Astrocyte (in vitro differentiated cells and primary cell): ENCODE measurements at regions not wholly inside any gene's neighbourhood (a gene's known extent, or its start where the extent isn't known, plus 50 kb on each side); places are given as distances from the start of the nearest gene placed in this dataset.

ENCODE experiments used
- DNase-seq: peaks from one replicate; pipeline ENCODE4 v3.0.0-alpha.2; 2010; ENCODE audit warnings: low read depth
- FAIRE-seq: peaks from 2 replicates; lab custom pipeline; 2011; peaks lifted over from hg19 to GRCh38; lab: Jason Lieb, UNC
- H2AFZ ChIP-seq: 2 replicates; pipeline ENCODE4 v1.6.0; 2012; ENCODE audit warnings: low read depth, low read length, inconsistent platforms
- H3K27ac ChIP-seq: 2 replicates; pipeline ENCODE4 v1.5.1; 2011; ENCODE audit warnings: low read depth, low read length, inconsistent platforms
- H3K27me3 ChIP-seq: 2 replicates; pipeline ENCODE4 v1.6.0; 2011; ENCODE audit warnings: low read length, inconsistent platforms; ENCODE audit not compliant: insufficient read depth
- H3K36me3 ChIP-seq: 2 replicates; pipeline ENCODE4 v1.5.1; 2011; ENCODE audit warnings: low read length, inconsistent platforms; ENCODE audit not compliant: insufficient read depth
- H3K4me1 ChIP-seq: 2 replicates; pipeline ENCODE4 v1.5.1; 2011; ENCODE audit warnings: low read length, inconsistent platforms; ENCODE audit not compliant: insufficient read depth
- H3K4me2 ChIP-seq: 2 replicates; pipeline ENCODE4 v1.6.0; 2012; ENCODE audit warnings: low read length, inconsistent platforms
- H3K4me3 ChIP-seq: 2 replicates; pipeline ENCODE4 v1.5.1; 2011; ENCODE audit warnings: low read depth, mild to moderate bottlenecking, low read length, inconsistent platforms; ENCODE audit not compliant: insufficient read depth
- H3K79me2 ChIP-seq: 2 replicates; pipeline ENCODE4 v1.6.0; 2012; ENCODE audit warnings: mild to moderate bottlenecking, low read length, inconsistent platforms; ENCODE audit not compliant: insufficient read depth
- H3K9ac ChIP-seq: 2 replicates; pipeline ENCODE4 v1.6.0; 2012; ENCODE audit warnings: mild to moderate bottlenecking, low read length, inconsistent platforms
- H3K9me3 ChIP-seq: 2 replicates; pipeline ENCODE4 v1.5.1; 2012; ENCODE audit warnings: low read depth, mild to moderate bottlenecking, low read length, inconsistent platforms; ENCODE audit not compliant: insufficient read depth
- H4K20me1 ChIP-seq: 2 replicates; pipeline ENCODE4 v1.6.0; 2012; ENCODE audit warnings: low read length, inconsistent platforms; ENCODE audit not compliant: insufficient read depth
- H3K27ac Mint-ChIP-seq: one replicate; pipeline ENCODE4 v1.8.0; 2021; ENCODE audit warnings: mild to moderate bottlenecking, mixed read lengths; ENCODE audit not compliant: unreplicated experiment
- H3K27me3 Mint-ChIP-seq: one replicate; pipeline ENCODE4 v1.8.0; 2021; ENCODE audit warnings: low read depth, mixed read lengths; ENCODE audit not compliant: unreplicated experiment
- H3K36me3 Mint-ChIP-seq: one replicate; pipeline ENCODE4 v1.8.0; 2021; ENCODE audit warnings: low read depth, mixed read lengths; ENCODE audit not compliant: unreplicated experiment
- H3K4me1 Mint-ChIP-seq: one replicate; pipeline ENCODE4 v1.8.0; 2021; ENCODE audit warnings: low read depth, mixed read lengths; ENCODE audit not compliant: unreplicated experiment
- H3K4me3 Mint-ChIP-seq: one replicate; pipeline ENCODE4 v1.8.0; 2021; ENCODE audit warnings: mild to moderate bottlenecking, moderate library complexity, mixed read lengths; ENCODE audit not compliant: unreplicated experiment
- H3K9me3 Mint-ChIP-seq: one replicate; pipeline ENCODE4 v1.8.0; 2021; ENCODE audit warnings: mild to moderate bottlenecking, mixed read lengths; ENCODE audit not compliant: unreplicated experiment
- EZH2 ChIP-seq: IDR thresholded peaks from 2 replicates; pipeline ENCODE4 v1.6.1; 2012; ENCODE audit warnings: mild to moderate bottlenecking, low read length, inconsistent platforms; ENCODE audit not compliant: insufficient read depth
- TF ChIP-seq, protein P1 (sequence below): IDR thresholded peaks from 2 replicates; pipeline ENCODE4 v1.5.1; 2011; ENCODE audit warnings: low read depth, mild to moderate bottlenecking, inconsistent platforms, low read length, moderate library complexity; ENCODE audit not compliant: insufficient read depth

DNA sequence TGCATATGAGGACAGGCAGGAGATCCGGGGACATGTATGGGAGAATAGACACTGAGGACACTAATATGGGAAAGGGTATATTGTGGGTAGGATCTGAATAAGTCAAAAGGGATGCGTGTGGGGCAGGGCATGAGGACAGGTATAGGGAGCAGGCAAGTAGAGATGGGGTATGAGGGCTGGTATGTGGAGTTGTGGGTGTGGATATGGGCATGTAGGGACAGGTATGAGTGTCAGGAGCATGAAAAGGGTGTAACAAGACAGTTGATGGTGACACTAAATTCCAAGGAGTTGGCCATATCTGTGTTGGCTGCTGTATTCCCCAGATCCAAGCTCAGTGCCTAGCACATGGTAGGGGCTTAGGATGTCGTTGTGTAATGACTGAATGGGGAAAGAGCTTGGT lies 84.4 kb upstream of the PAX2 start:
- DNase-seq: no peak
- Histone ChIP-seq H3K9ac (no peak overlapping the region), H2AFZ (no peak overlapping the region), H3K27ac (no peak overlapping the region), H3K79me2 (no peaks in the 10 kb centered on the region), H3K4me1 (no peaks in the 10 kb centered on the region), H3K9me3 (no peaks in the 10 kb centered on the region), H3K27me3 (peaks cover 66% of the 10 kb centered on the region), H3K4me2 (no peak overlapping the region), H4K20me1 (no peaks in the 10 kb centered on the region), H3K4me3 (no peak overlapping the region), H3K36me3 (no peaks in the 10 kb centered on the region)
- no peak overlapping the region for H3K4me3 Mint-ChIP-seq
- FAIRE-seq: no peak
- no peaks in the 10 kb centered on the region for H3K4me1 Mint-ChIP-seq
- H3K36me3 Mint-ChIP-seq: peaks cover 3% of the 10 kb centered on the region
- H3K9me3 Mint-ChIP-seq: peaks cover 7% of the 10 kb centered on the region
- peaks cover 79% of the 10 kb centered on the region for H3K27me3 Mint-ChIP-seq
- no peak overlapping the region for H3K27ac Mint-ChIP-seq
- no peak for TF ChIP-seq EZH2
- TF ChIP-seq, protein P1, sequence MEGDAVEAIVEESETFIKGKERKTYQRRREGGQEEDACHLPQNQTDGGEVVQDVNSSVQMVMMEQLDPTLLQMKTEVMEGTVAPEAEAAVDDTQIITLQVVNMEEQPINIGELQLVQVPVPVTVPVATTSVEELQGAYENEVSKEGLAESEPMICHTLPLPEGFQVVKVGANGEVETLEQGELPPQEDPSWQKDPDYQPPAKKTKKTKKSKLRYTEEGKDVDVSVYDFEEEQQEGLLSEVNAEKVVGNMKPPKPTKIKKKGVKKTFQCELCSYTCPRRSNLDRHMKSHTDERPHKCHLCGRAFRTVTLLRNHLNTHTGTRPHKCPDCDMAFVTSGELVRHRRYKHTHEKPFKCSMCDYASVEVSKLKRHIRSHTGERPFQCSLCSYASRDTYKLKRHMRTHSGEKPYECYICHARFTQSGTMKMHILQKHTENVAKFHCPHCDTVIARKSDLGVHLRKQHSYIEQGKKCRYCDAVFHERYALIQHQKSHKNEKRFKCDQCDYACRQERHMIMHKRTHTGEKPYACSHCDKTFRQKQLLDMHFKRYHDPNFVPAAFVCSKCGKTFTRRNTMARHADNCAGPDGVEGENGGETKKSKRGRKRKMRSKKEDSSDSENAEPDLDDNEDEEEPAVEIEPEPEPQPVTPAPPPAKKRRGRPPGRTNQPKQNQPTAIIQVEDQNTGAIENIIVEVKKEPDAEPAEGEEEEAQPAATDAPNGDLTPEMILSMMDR: no peak

DNA sequence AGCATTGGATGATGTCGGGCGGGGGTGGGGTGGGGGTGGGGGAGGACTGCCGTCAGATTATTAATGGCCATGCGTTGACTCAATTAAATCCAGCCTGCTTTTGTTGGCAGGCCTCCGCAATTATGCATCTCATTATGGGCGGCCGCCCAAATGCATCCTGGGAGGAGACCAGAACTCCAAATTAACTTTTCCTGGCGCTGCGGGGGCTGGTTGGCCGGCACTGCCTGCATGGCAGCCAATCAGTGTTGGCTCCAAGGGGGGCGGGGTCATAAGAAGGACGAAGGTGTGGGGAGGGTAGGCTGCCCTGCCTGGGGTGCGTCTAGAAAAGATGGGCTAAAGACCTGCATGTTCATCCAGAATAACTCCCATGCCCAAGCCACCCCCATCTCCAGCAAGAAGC lies 83.9 kb upstream of the PAX2 start:
- peaks cover 3% of the 10 kb centered on the region for H3K36me3 Mint-ChIP-seq
- FAIRE-seq: no peak
- H4K20me1 ChIP-seq: no peaks in the 10 kb centered on the region
- H3K9me3 ChIP-seq: no peaks in the 10 kb centered on the region
- no peak overlapping the region for H3K27ac Mint-ChIP-seq
- H2AFZ ChIP-seq: no peak overlapping the region
- H3K27me3 Mint-ChIP-seq: peaks cover 79% of the 10 kb centered on the region
- no peak overlapping the region for H3K27ac ChIP-seq
- H3K9ac ChIP-seq: no peak overlapping the region
- no peak for DNase-seq
- no peaks in the 10 kb centered on the region for H3K79me2 ChIP-seq
- H3K4me1 Mint-ChIP-seq: no peaks in the 10 kb centered on the region
- peaks cover 64% of the 10 kb centered on the region for H3K27me3 ChIP-seq
- TF ChIP-seq EZH2: no peak
- TF ChIP-seq, protein P1: no peak
- H3K36me3 ChIP-seq: no peaks in the 10 kb centered on the region
- no peak overlapping the region for H3K4me2 ChIP-seq
- no peak overlapping the region for H3K4me3 Mint-ChIP-seq
- peaks cover 7% of the 10 kb centered on the region for H3K9me3 Mint-ChIP-seq
- H3K4me1 ChIP-seq: no peaks in the 10 kb centered on the region
- no peak overlapping the region for H3K4me3 ChIP-seq

DNA sequence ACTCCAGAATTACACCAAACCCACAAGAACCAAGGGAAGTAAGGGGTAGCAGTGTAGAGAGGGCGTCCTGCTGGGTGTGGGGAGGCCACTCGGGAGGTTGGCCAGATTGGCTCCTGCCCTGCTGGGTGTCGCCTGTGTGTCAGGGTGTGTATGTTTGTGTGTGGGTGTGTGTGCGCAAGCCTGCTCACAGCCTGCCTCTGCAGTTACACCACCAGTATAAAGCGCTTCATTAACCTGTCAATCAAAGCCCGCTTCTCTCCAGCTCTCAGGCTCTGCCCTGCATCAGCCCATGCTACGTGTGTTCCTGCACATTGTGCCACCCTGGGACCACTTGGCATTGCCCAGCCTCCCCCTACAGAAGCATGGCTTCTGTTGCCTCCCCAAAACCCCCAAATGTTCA lies 83.3 kb upstream of the PAX2 start:
- Mint-ChIP-seq H3K9me3 (peaks cover 5% of the 10 kb centered on the region), H3K27me3 (peaks cover 76% of the 10 kb centered on the region), H3K4me3 (no peak overlapping the region), H3K36me3 (peaks cover 2% of the 10 kb centered on the region), H3K4me1 (no peaks in the 10 kb centered on the region), H3K27ac (no peak overlapping the region)
- H3K4me2 ChIP-seq: no peak overlapping the region
- H3K36me3 ChIP-seq: no peaks in the 10 kb centered on the region
- peaks cover 60% of the 10 kb centered on the region for H3K27me3 ChIP-seq
- no peak overlapping the region for H3K27ac ChIP-seq
- H3K4me3 ChIP-seq: no peak overlapping the region
- H3K9ac ChIP-seq: no peak overlapping the region
- no peaks in the 10 kb centered on the region for H4K20me1 ChIP-seq
- FAIRE-seq (no peak), DNase-seq (no peak)
- no peak for TF ChIP-seq EZH2
- TF ChIP-seq, protein P1: no peak
- peaks cover under 1% of the 10 kb centered on the region for H3K9me3 ChIP-seq
- H3K4me1 ChIP-seq: no peaks in the 10 kb centered on the region
- H2AFZ ChIP-seq: no peak overlapping the region
- no peaks in the 10 kb centered on the region for H3K79me2 ChIP-seq
